Astrocyte (in vitro differentiated cells and primary cell): ENCODE measurements at regions not wholly inside any gene's neighbourhood (a gene's known extent, or its start where the extent isn't known, plus 50 kb on each side); places are given as distances from the start of the nearest gene placed in this dataset.

ENCODE experiments used
- EZH2 ChIP-seq: IDR thresholded peaks from 2 replicates; pipeline ENCODE4 v1.6.1; 2012; ENCODE audit warnings: mild to moderate bottlenecking, low read length, inconsistent platforms; ENCODE audit not compliant: insufficient read depth
- TF ChIP-seq, protein P1 (sequence below): IDR thresholded peaks from 2 replicates; pipeline ENCODE4 v1.5.1; 2011; ENCODE audit warnings: low read depth, mild to moderate bottlenecking, inconsistent platforms, low read length, moderate library complexity; ENCODE audit not compliant: insufficient read depth

DNA sequence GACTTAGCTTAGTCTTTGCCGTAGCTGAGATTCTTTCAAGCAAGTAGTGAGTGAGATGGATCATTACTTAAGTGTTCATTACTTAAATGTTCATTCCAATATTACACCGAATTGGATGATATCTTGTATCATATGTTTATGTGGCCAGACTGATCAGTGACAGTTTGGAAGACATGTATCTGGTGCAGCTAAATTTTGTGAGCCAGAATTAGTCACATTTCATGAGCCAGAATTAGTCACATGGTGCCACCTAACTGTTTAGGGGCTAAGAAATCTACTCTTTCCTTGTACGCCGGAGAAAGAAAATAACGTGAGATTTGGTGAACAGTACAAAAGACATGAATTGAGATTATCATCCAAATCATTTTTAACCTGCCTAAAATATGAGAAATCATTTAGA, 355.6 kb downstream of the USP25 start:
- TF ChIP-seq, protein P1, sequence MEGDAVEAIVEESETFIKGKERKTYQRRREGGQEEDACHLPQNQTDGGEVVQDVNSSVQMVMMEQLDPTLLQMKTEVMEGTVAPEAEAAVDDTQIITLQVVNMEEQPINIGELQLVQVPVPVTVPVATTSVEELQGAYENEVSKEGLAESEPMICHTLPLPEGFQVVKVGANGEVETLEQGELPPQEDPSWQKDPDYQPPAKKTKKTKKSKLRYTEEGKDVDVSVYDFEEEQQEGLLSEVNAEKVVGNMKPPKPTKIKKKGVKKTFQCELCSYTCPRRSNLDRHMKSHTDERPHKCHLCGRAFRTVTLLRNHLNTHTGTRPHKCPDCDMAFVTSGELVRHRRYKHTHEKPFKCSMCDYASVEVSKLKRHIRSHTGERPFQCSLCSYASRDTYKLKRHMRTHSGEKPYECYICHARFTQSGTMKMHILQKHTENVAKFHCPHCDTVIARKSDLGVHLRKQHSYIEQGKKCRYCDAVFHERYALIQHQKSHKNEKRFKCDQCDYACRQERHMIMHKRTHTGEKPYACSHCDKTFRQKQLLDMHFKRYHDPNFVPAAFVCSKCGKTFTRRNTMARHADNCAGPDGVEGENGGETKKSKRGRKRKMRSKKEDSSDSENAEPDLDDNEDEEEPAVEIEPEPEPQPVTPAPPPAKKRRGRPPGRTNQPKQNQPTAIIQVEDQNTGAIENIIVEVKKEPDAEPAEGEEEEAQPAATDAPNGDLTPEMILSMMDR, result no peak
- no peak for TF ChIP-seq EZH2
